Esophagus muscularis mucosa (tissue), 4 donors: ENCODE measurements at regions not wholly inside any gene's neighbourhood (a gene's known extent, or its start where the extent isn't known, plus 50 kb on each side); places are given as distances from the start of the nearest gene placed in this dataset.

Experiments used
- DNase-seq: peaks from one replicate; pipeline ENCODE4 v3.0.0-alpha.2; 2017; ENCODE audit errors: extremely low spot score
- H3K27ac ChIP-seq, 4 donors: fragments of 200-600 bp; sonication (generic); replicated peaks in 1 of 4; 1 replicate in 3 of 4; 2 replicates in 1 of 4; pipeline ENCODE4 v1.5.1; 2016 to 2019; ENCODE audit warnings: mild to moderate bottlenecking in 1 of 4
- H3K27me3 ChIP-seq, 4 donors: fragments of 200-600 bp; sonication (generic); one replicate each; pipeline versions ENCODE4 v1.5.1 to v1.6.0; 2016 to 2019
- H3K36me3 ChIP-seq, 4 donors: fragments of 200-600 bp; sonication (generic); one replicate each; pipeline ENCODE4 v1.5.1; 2016 to 2019
- H3K4me1 ChIP-seq, 4 donors: fragments of 200-600 bp; sonication (generic); one replicate each; pipeline ENCODE4 v1.5.1; 2016 to 2019
- H3K4me3 ChIP-seq, 4 donors: fragments of 200-600 bp; sonication (generic); 1 replicate in 2 of 4; 2 replicates in 2 of 4; pipeline ENCODE4 v1.5.1; 2016 to 2019; ENCODE audit warnings: mild to moderate bottlenecking in 4 of 4, moderate library complexity in 1 of 4
- H3K9me3 ChIP-seq, 4 donors: fragments of 200-600 bp; sonication (generic); 1 replicate in 3 of 4; 2 replicates in 1 of 4; pipeline ENCODE4 v1.5.1; 2016 to 2019
- CTCF ChIP-seq, 3 experiments: fragments of 200-600 bp in 2 of 3; fragments of 450-650 bp in 1 of 3; sonication (generic) in 2 of 3; IDR thresholded peaks; one replicate each; pipeline ENCODE4 v1.5.1; 2017 to 2019; ENCODE audit warnings: antibody characterized with exemption in 3 of 3, mild to moderate bottlenecking in 2 of 3, moderate library complexity in 1 of 3
- EP300 ChIP-seq: sonication (generic); formaldehyde crosslinking; IDR thresholded peaks from one replicate; pipeline ENCODE4 v1.6.1; 2017; ENCODE audit warnings: antibody characterized with exemption
- POLR2A ChIP-seq: fragments of 450-650 bp; IDR thresholded peaks from one replicate; pipeline ENCODE4 v1.6.1; 2017; ENCODE audit warnings: antibody characterized with exemption, moderate library complexity, mild to moderate bottlenecking, low read depth
- POLR2AphosphoS5 ChIP-seq, 2 donors: sonication (generic); formaldehyde crosslinking; IDR thresholded peaks; one replicate each; pipeline ENCODE4 v1.6.1; 2017; ENCODE audit warnings: antibody characterized with exemption in 2 of 2
- WGBS: methylation state at CpG from one replicate; pipeline ENCODE4 v1.1.5; 2018; 5-methylcytosine and 5-hydroxymethylcytosine counted together
- intact Hi-C: fragments of 100-400 bp; cut with DNase I; formaldehyde crosslinking; loops from one replicate; pipeline ENCODE4 v1.15.1; 2023

DNA sequence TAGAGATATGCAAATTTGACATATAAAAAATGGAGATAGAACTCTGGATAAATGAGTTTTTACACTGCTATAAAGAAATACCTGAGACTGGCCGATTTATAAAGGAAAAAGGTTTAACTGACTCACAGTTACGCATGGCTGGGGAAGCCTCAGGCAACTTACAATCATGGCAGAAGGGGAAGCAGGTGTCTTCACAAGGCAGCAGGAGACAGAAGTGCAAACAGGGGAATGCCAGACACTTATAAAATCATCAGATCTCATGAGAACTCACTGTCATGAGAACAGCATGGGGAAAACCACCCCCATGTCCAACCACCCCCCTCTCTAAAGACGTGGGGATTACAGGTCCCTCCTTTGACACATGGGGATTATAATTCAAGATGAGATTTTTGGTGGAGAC lies 1540.2 kb upstream of the SLC39A10 start:
- no peak for DNase-seq
- no peaks in the 10 kb centered on the region for H3K36me3 ChIP-seq
- no peaks in the 10 kb centered on the region for H3K27me3 ChIP-seq
- no peak overlapping the region for H3K4me3 ChIP-seq
- TF ChIP-seq POLR2A (no peak), CTCF (IDR thresholded peaks at IDR 0.05) (no peak), EP300 (no peak), POLR2AphosphoS5 (IDR thresholded peaks at IDR 0.05) (no peak)
- H3K4me1 ChIP-seq, result no peaks in the 10 kb centered on the region
- H3K9me3 ChIP-seq, result no peaks in the 10 kb centered on the region
- 67% methylated on average over 3 of the region's 3 CpGs for whole genome bisulfite sequencing
- intact Hi-C loops, result no loop called here
- no peak overlapping the region for H3K27ac ChIP-seq

GRCh38 chr2:194105358-194105757 lies 1551.7 kb upstream of the SLC39A10 start:
- no peaks in the 10 kb centered on the region for H3K27me3 ChIP-seq
- intact Hi-C loops, result no loop called here
- H3K9me3 ChIP-seq, result no peaks in the 10 kb centered on the region
- H3K4me1 ChIP-seq, result no peaks in the 10 kb centered on the region
- TF ChIP-seq POLR2AphosphoS5 (IDR thresholded peaks at IDR 0.05) (no peak), CTCF (IDR thresholded peaks at IDR 0.05) (no peak), EP300 (no peak), POLR2A (no peak)
- H3K27ac ChIP-seq, result no peak overlapping the region
- no peaks in the 10 kb centered on the region for H3K36me3 ChIP-seq
- H3K4me3 ChIP-seq, result no peak overlapping the region
- 95% methylated on average over 1 of the region's 1 CpG for WGBS
- no peak for DNase-seq

GRCh38 chr2:194104687-194105086 lies 1552.3 kb upstream of the SLC39A10 start:
- intact Hi-C loops, result no loop called here
- no peaks in the 10 kb centered on the region for H3K4me1 ChIP-seq
- H3K4me3 ChIP-seq, result no peak overlapping the region
- H3K9me3 ChIP-seq, result no peaks in the 10 kb centered on the region
- H3K27me3 ChIP-seq, result no peaks in the 10 kb centered on the region
- no peak overlapping the region for H3K27ac ChIP-seq
- no peak for DNase-seq
- no peaks in the 10 kb centered on the region for H3K36me3 ChIP-seq
- TF ChIP-seq CTCF (IDR thresholded peaks at IDR 0.05), result no peak
- TF ChIP-seq POLR2AphosphoS5 (IDR thresholded peaks at IDR 0.05), result no peak
- TF ChIP-seq POLR2A, result no peak
- TF ChIP-seq EP300, result no peak

DNA sequence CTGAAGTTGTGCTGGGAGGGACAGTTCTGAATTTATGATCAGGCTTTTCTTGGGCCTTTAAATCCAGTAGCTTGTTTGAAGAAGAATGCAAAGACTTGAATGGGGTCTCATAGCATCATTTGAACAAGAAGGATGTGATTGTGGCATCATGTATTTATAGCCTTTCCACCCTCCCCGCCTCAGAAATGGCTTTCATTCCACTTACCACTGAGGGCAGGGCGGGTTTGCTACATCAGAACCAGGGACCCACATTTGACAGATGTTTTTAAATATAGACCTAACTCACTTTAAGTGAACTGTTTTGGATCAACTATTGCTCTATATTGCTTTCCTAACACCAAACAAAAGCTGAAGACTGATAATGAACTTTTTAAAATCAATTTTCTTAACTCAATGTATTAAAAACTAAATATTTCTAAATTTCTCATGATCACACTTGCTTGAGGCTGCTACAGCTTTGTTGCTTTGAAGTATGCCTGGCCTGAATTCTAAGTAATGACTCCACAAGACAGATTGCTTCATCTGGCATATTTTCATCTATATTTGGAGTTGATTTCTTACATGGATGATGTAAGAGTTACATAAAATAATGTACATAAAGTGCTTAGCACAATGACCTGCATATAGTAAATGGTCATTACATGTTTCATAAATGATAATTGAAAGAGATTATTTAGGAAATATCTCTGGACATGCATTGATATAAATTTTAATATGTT lies 1552.9 kb upstream of the SLC39A10 start:
- 87% methylated on average over 2 of the region's 2 CpGs for WGBS

More for the DNA sequence above, 1552.9 kb upstream of the SLC39A10 start:
- DNase-seq, result no peak
- Histone ChIP-seq H3K4me1 (no peaks in the 10 kb centered on the region), H3K27me3 (no peaks in the 10 kb centered on the region), H3K27ac (no peak overlapping the region), H3K36me3 (no peaks in the 10 kb centered on the region), H3K9me3 (no peaks in the 10 kb centered on the region), H3K4me3 (no peak overlapping the region)
- TF ChIP-seq EP300 (no peak), POLR2AphosphoS5 (IDR thresholded peaks at IDR 0.05) (no peak), CTCF (IDR thresholded peaks at IDR 0.05) (no peak), POLR2A (no peak)
- intact Hi-C loops, result no loop called here
